ENCODE measurements at regions not wholly inside any gene's neighbourhood (a gene's known extent, or its start where the extent isn't known, plus 50 kb on each side); places are given as distances from the start of the nearest gene placed in this dataset.
A peak's percentile ranks its signal among the peaks of the same experiment; 100 is the strongest.

DNA sequence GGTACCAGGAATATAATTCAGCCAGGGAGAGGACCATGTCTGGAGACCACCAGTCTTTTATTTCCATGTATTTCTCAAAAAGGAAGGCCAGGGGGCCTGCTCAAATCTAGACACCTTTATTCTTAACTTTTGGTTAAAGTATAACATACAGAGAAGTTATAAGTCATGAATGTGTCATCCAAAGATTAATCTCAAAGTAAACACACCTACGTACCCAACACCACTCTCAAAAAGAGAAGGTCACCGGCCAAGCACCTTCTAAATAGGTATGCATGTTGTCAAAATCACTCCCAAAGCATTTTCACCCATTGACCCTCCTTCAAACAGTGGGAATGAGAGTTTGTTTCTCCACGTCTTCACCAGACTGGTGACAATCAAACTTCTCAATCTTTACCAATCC is 60.0 kb upstream of the FZD10 start:
- no peak for DNase-seq (ENCODE audit: low spot score)

DNA sequence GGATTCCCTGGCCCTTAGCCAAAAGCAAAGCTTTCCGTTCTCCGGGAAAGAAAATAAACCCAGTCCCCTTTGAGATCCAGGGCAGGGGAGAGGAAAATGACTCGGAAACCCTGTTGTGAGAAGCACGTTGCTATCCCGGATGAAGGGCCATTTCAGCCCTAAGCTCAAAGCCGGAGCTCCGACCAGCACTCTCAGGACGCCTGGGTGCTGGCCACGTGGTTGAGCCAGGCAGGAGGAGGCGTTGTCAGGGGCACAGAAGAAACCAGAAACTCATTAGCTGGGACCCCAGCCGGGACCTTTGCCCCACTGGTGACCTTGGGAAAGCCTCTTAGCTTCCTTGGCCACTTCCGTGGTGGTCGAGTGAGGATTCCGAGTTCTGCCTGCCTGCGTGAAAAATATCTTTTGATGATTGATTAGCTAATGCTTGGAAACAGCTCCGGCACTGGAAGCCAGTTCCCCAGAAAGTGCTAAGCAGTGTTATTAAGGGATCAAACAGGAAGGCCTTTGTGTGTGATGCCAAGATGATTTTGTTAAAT is 57.6 kb upstream of the FZD10 start:
- peak; percentile 45 for DNase-seq (ENCODE audit: low spot score)

DNA sequence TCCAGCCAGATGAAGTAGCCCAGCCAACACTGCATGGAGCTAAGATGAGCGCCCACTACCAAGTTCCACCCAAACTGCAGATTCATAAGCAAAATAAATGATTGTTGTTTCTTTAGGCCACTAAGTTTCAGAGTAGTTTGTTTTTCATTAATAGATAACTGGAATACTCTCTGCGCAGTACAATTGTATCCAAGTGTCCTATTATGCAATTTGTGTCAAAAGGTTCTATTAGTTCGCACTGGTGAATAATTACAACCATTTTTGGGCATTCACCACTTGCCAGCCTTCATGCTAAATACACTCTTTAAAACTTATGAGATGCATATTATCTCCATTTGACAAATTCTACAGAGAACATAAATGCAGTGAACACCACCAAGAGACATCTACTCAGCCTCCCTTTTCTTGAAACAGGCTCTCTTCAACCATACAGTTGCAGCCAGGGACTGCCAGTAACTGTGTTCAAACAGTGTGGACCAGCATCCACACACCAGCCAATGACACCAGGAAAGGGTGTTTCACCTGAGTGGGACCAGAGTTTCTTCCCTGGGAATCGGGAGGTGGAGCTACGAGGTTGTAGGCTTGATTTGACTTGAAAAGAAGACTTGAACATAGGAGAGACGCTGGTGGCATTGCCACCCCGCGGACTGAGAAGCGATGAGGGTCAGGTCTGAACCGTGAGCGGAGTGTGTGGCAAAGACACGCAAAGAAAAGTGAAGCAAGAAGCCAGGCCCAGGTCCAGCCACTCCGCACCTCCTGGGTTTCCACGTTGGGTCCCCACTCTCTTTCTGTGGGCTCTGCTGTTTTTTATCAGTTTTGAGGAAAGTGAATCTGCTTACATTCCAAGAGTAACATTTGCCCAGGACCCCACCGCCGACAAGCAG is 53.0 kb upstream of the FZD10 start:
- no peak for DNase-seq (ENCODE audit: low spot score)

DNA sequence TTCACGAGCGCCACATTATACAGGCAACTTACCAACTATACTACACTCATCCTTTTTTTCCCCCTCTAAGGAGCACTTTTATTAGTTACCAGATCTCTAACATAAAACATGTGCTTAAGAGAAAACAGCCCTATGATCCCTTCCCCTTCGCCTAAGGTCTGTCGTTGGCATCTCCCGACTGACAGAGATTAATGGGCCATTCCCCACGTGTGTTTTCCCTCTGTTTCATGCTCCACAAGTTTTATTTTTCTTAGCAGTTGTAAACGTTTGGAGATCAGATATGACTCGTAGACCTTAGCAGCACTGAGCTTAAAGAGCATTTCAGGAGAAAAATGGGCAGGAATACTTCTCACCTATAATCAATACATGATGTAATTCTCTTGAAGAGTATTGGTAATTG is 51.4 kb upstream of the FZD10 start:
- DNase-seq (ENCODE audit: low spot score): no peak

DNA sequence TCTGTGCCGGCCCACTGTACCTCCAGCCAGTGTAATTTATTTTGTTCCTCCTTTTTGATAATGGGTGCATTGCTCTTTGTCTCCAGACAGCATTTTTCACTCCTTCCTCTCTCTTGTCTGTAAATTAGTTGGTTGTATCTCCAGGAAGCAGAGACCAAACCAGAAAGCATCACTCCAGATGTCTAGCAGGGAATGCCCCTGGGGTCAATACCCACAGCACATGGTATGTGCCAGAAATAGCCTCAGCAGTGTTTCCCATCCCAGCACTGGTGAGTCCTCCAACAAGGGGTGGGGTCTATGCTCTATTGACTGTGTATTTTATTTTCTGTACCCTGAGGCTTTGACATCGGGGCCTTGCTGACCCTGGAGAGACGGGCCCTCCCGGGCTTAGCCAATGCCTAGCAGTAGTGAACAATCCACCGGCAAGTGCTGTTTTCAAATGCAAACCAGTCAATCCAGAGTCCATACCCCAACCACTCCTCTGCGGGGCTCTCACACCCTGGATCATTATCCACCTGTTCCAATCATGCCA is 50.2 kb upstream of the FZD10 start:
- DNase-seq (ENCODE audit: low spot score): no peak

Data from iPS-NIHi11 (cell line).